ENCODE measurements at regions not wholly inside any gene's neighbourhood (a gene's known extent, or its start where the extent isn't known, plus 50 kb on each side); places are given as distances from the start of the nearest gene placed in this dataset.

DNA sequence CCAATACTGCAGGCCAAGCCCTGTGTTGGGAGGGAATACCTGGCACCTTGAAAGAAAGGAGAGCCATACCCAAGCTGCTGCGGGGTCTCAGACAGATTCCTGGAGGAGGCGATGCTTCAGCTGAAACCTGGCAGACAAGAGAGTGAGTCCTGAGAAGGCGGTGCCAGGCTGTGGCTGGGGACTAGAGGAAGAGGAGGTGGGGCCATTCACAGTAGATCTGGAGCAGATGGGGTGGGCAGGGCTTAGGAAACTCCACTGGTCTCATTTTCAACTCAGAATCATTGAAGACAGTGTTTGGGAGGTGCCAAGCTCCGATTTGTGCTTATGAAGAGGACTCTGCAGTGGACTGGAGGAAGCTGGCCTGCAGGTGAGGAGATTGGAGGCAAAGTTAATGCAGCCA, 236.3 kb upstream of the MKI67 start:
- no peak for TF ChIP-seq STAT6 (CRISPR knock-in tag; IDR thresholded peaks at IDR 0.05)
- no peak for TF ChIP-seq POLR2H (tag; IDR thresholded peaks at IDR 0.05; ENCODE audit: low read depth)
- no peak for TF ChIP-seq CTCF (IDR thresholded peaks at IDR 0.05 in 2 of 3, conservative IDR thresholded peaks at IDR 0.05 in 1 of 3; ENCODE audit: insufficient read depth in 2 of 3, low read depth in 1 of 3, low read length in 3 of 3)
- TF ChIP-seq RBBP5 (IDR thresholded peaks at IDR 0.05; ENCODE audit: borderline replicate concordance, insufficient read depth, low read length, poor library complexity, severe bottlenecking) = no peak
- TF ChIP-seq STAT5B (CRISPR knock-in tag; IDR thresholded peaks at IDR 0.05) = no peak

Data from K562 (cell line).